NT2/D1 (cell line): ENCODE measurements at regions not wholly inside any gene's neighbourhood (a gene's known extent, or its start where the extent isn't known, plus 50 kb on each side); places are given as distances from the start of the nearest gene placed in this dataset.

Experiments used
- SUZ12 ChIP-seq: IDR thresholded peaks from 2 replicates; pipeline ENCODE4 v1.6.1; 2011; ENCODE audit not compliant: insufficient read length, insufficient read depth; ENCODE audit errors: extremely low read depth
- YY1 ChIP-seq: IDR thresholded peaks from 2 replicates; pipeline ENCODE4 v1.6.1; 2011; ENCODE audit not compliant: insufficient read length, insufficient read depth
- ZNF274 ChIP-seq: IDR thresholded peaks from 2 replicates; pipeline ENCODE4 v1.6.1; 2011; ENCODE audit warnings: mild to moderate bottlenecking, low read depth, low read length

GRCh38 chr21:28127175-28127785, 865.4 kb downstream of the LTN1 start:
- TF ChIP-seq SUZ12, result no peak
- TF ChIP-seq ZNF274, result no peak
- TF ChIP-seq YY1, result no peak
